H1 (cell line): ENCODE measurements at regions not wholly inside any gene's neighbourhood (a gene's known extent, or its start where the extent isn't known, plus 50 kb on each side); places are given as distances from the start of the nearest gene placed in this dataset.

Experiments
- CTCF ChIA-PET: fragments of 300-600 bp; sonication (Branson Sonifier 250); formaldehyde crosslinking; loops from one replicate; lab custom pipeline; 2021; ENCODE audit not compliant: partially characterized antibody; lab: Charles Lee
- POLR2A ChIA-PET: fragments of 300-600 bp; sonication (Branson Sonifier 250); formaldehyde crosslinking; loops from one replicate; lab custom pipeline; 2021; ENCODE audit warnings: inconsistent platforms; ENCODE audit not compliant: partially characterized antibody; lab: Charles Lee
- DNase-seq, 2 experiments: peaks; one replicate each; pipeline versions ENCODE4 v3.0.0 to v3.0.0-alpha.2; 2010 to 2022; ENCODE audit warnings: low spot score in 2 of 2, low read depth in 1 of 2, mixed read lengths in 1 of 2
- FAIRE-seq: peaks from 2 replicates; lab custom pipeline; 2011; peaks lifted over from hg19 to GRCh38; lab: Jason Lieb, UNC
- H2AFZ ChIP-seq: 2 replicates; pipeline ENCODE4 v1.8.1; 2012; ENCODE audit warnings: low read length, inconsistent platforms
- H2AK5ac ChIP-seq: 2 replicates; pipeline ENCODE4 v1.6.1; 2013; ENCODE audit warnings: low read depth, low read length
- H2BK120ac ChIP-seq: replicated peaks from 2 replicates; pipeline ENCODE3; 2013; ENCODE audit warnings: low read depth, low read length, inconsistent platforms
- H2BK12ac ChIP-seq: 2 replicates; pipeline ENCODE4 v1.6.1; 2013; ENCODE audit warnings: low read depth, low read length
- H2BK15ac ChIP-seq: 2 replicates; pipeline ENCODE4 v1.6.1; 2013; ENCODE audit warnings: low read length
- H2BK20ac ChIP-seq: 2 replicates; pipeline ENCODE4 v1.6.1; 2013; ENCODE audit warnings: low read length
- H2BK5ac ChIP-seq: 2 replicates; pipeline ENCODE4 v1.6.1; 2013; ENCODE audit warnings: low read depth, low read length
- H3K14ac ChIP-seq: 2 replicates; pipeline ENCODE4 v1.6.1; 2013; ENCODE audit warnings: inconsistent platforms; ENCODE audit not compliant: insufficient read length
- H3K18ac ChIP-seq: 2 replicates; pipeline ENCODE4 v1.6.1; 2013; ENCODE audit warnings: low read length; ENCODE audit errors: extremely low read depth
- H3K23ac ChIP-seq: 2 replicates; pipeline ENCODE4 v1.6.1; 2013; ENCODE audit warnings: inconsistent platforms; ENCODE audit not compliant: insufficient read length
- H3K23me2 ChIP-seq: 2 replicates; pipeline ENCODE4 v1.6.1; 2013; ENCODE audit warnings: low read depth, low read length
- H3K27ac ChIP-seq: 2 replicates; pipeline ENCODE4 v1.6.1; 2011; ENCODE audit warnings: low read depth, low read length, inconsistent platforms
- H3K27me3 ChIP-seq, 4 experiments: replicated peaks in 1 of 4; 1 replicate in 1 of 4; 2 replicates in 3 of 4; pipeline versions ENCODE4 v1.6.1 to v1.8.1; 2011 to 2013; ENCODE audit warnings: low read length in 3 of 4, mild to moderate bottlenecking in 3 of 4, inconsistent platforms in 2 of 4, mixed read lengths in 2 of 4, moderate library complexity in 1 of 4; ENCODE audit not compliant: control insufficient read depth in 3 of 4, insufficient read depth in 3 of 4; ENCODE audit errors: extremely low read depth in 1 of 4
- H3K36me3 ChIP-seq, 4 experiments: 2 replicates each; pipeline versions ENCODE4 v1.6.1 to v1.8.1; 2011 to 2013; ENCODE audit warnings: mild to moderate bottlenecking in 4 of 4, low read length in 3 of 4, moderate library complexity in 2 of 4, control low read depth in 1 of 4, inconsistent platforms in 1 of 4; ENCODE audit not compliant: insufficient read depth in 4 of 4, control insufficient read depth in 2 of 4
- H3K4ac ChIP-seq: replicated peaks from 2 replicates; pipeline ENCODE3; 2013; ENCODE audit warnings: low read length, low read depth, mixed read lengths, inconsistent platforms; ENCODE audit not compliant: insufficient read length
- H3K4me1 ChIP-seq, 4 experiments: replicated peaks in 1 of 4; 1 replicate in 1 of 4; 2 replicates in 3 of 4; pipeline versions ENCODE4 v1.6.1 to v1.8.1; 2011 to 2013; ENCODE audit warnings: low read length in 3 of 4, inconsistent platforms in 2 of 4, mixed read lengths in 1 of 4; ENCODE audit not compliant: insufficient read depth in 4 of 4, control insufficient read depth in 3 of 4
- H3K4me2 ChIP-seq, 2 experiments: 2 replicates each; pipeline versions ENCODE4 v1.6.1 to v1.8.1; 2011 to 2013; ENCODE audit warnings: low read depth in 2 of 2, low read length in 2 of 2, control low read depth in 1 of 2, inconsistent platforms in 1 of 2, mild to moderate bottlenecking in 1 of 2; ENCODE audit not compliant: insufficient read depth in 1 of 2
- H3K4me3 ChIP-seq, 4 experiments: fragments of 200-600, 300-600 bp in 1 of 4; sonication (generic), shearing (Covaris generic), sonication (Bioruptor Twin) in 1 of 4; 2 replicates each; pipeline versions ENCODE4 v1.5.1 to v1.8.1; 2011 to 2016; ENCODE audit warnings: low read length in 4 of 4, low read depth in 3 of 4, control low read depth in 2 of 4, inconsistent platforms in 2 of 4, mild to moderate bottlenecking in 2 of 4, mixed read lengths in 1 of 4, moderate library complexity in 1 of 4; ENCODE audit not compliant: insufficient read depth in 2 of 4; ENCODE audit errors: extremely low read depth in 1 of 4
- H3K56ac ChIP-seq: replicated peaks from 2 replicates; pipeline ENCODE3; 2013; ENCODE audit warnings: low read depth, mild to moderate bottlenecking, mixed read lengths, low read length, inconsistent platforms; ENCODE audit not compliant: insufficient read length
- H3K79me1 ChIP-seq: 2 replicates; pipeline ENCODE4 v1.6.1; 2013; ENCODE audit warnings: low read depth, low read length, control low read depth
- H3K79me2 ChIP-seq, 2 experiments: 2 replicates each; pipeline versions ENCODE4 v1.6.1 to v1.8.1; 2012 to 2013; ENCODE audit warnings: low read length in 2 of 2, mild to moderate bottlenecking in 2 of 2, inconsistent platforms in 1 of 2; ENCODE audit not compliant: insufficient read depth in 2 of 2, control insufficient read depth in 1 of 2
- H3K9ac ChIP-seq, 4 experiments: replicated peaks in 1 of 4; 1 replicate in 1 of 4; 2 replicates in 3 of 4; pipeline versions ENCODE4 v1.6.1 to v1.8.1; 2011 to 2013; ENCODE audit warnings: low read depth in 3 of 4, low read length in 3 of 4, control low read depth in 2 of 4, mild to moderate bottlenecking in 2 of 4, moderate library complexity in 2 of 4, inconsistent platforms in 1 of 4; ENCODE audit errors: extremely low read depth in 1 of 4
- H3K9me3 ChIP-seq, 2 experiments: 2 replicates each; pipeline versions ENCODE4 v1.6.1 to v1.8.1; 2012 to 2013; ENCODE audit warnings: mild to moderate bottlenecking in 2 of 2, moderate library complexity in 2 of 2, control low read depth in 1 of 2, inconsistent platforms in 1 of 2, low read depth in 1 of 2, low read length in 1 of 2, mixed read lengths in 1 of 2; ENCODE audit not compliant: insufficient read depth in 2 of 2
- H4K20me1 ChIP-seq, 2 experiments: replicated peaks in 1 of 2; 2 replicates each; pipeline versions ENCODE3 to v1.8.1; 2011 to 2013; ENCODE audit warnings: inconsistent platforms in 2 of 2, low read length in 2 of 2, mild to moderate bottlenecking in 1 of 2; ENCODE audit not compliant: insufficient read depth in 2 of 2, control insufficient read depth in 1 of 2
- H4K5ac ChIP-seq: 2 replicates; pipeline ENCODE4 v1.6.1; 2013; ENCODE audit warnings: low read length, low read depth, mixed read lengths, inconsistent platforms; ENCODE audit not compliant: insufficient read length
- H4K8ac ChIP-seq: 2 replicates; pipeline ENCODE4 v1.8.0; 2013; ENCODE audit warnings: mild to moderate bottlenecking, moderate library complexity, low read length, inconsistent platforms; ENCODE audit not compliant: insufficient read depth; ENCODE audit errors: extremely low read depth
- H4K91ac ChIP-seq: replicated peaks from 2 replicates; pipeline ENCODE3; 2013; ENCODE audit warnings: low read length, mixed read lengths, inconsistent platforms; ENCODE audit not compliant: insufficient read length
- BRCA1 ChIP-seq: IDR thresholded peaks from 2 replicates; pipeline ENCODE4 v1.6.1; 2012; ENCODE audit warnings: low read depth, low read length, improper control_type of control experiment
- CTBP2 ChIP-seq: IDR thresholded peaks from 2 replicates; pipeline ENCODE4 v1.7.0; 2011; ENCODE audit warnings: borderline replicate concordance, mild to moderate bottlenecking, moderate library complexity, mixed read lengths, low read length; ENCODE audit not compliant: insufficient read depth, insufficient read length
- EZH2 ChIP-seq: fragments of 200-600 bp; sonication (generic); IDR thresholded peaks from 2 replicates; pipeline ENCODE4 v1.7.1; 2012; ENCODE audit warnings: low read depth, mild to moderate bottlenecking, moderate library complexity, low read length, inconsistent platforms; ENCODE audit not compliant: severe bottlenecking
- HDAC6 ChIP-seq: IDR thresholded peaks from one replicate; pipeline ENCODE4 v1.7.1; 2012; ENCODE audit warnings: low read depth, mild to moderate bottlenecking, inconsistent platforms, low read length, moderate library complexity
- JUND ChIP-seq: IDR thresholded peaks from 2 replicates; pipeline ENCODE4 v1.6.1; 2011; ENCODE audit warnings: mild to moderate bottlenecking, improper control_type of control experiment, low read length
- RXRA ChIP-seq: IDR thresholded peaks from 2 replicates; pipeline ENCODE4 v1.6.1; 2011; ENCODE audit warnings: low read depth, mild to moderate bottlenecking, low read length, moderate library complexity; ENCODE audit not compliant: insufficient read depth
- SIN3A ChIP-seq, 2 experiments: IDR thresholded peaks in 1 of 2; conservative IDR thresholded peaks in 1 of 2; 2 replicates each; pipeline ENCODE4 v1.6.1; 2011 to 2012; ENCODE audit warnings: low read length in 2 of 2, improper control_type of control experiment in 1 of 2, low read depth in 1 of 2, mild to moderate bottlenecking in 1 of 2
- SP4 ChIP-seq: IDR thresholded peaks from 2 replicates; pipeline ENCODE4 v1.6.1; 2012; ENCODE audit warnings: low read length, inconsistent platforms
- TAF1 ChIP-seq: IDR thresholded peaks from 2 replicates; pipeline ENCODE4 v1.6.1; 2011; ENCODE audit warnings: mild to moderate bottlenecking, low read depth, low read length
- WGBS, 2 experiments: shearing (Covaris generic) in 1 of 2; methylation state at CpG; one replicate each; pipeline versions ENCODE4 v1.1.6 to v1.1.7; 2013 to 2015; ENCODE audit warnings: low lambda C conversion rate in 2 of 2, mixed read lengths in 2 of 2, inconsistent platforms in 1 of 2, low coverage in 1 of 2, missing lambda C conversion rate in 1 of 2; ENCODE audit not compliant: insufficient replicate concordance in 2 of 2, insufficient coverage in 1 of 2, insufficient read length in 1 of 2; ENCODE audit errors: extremely low coverage in 1 of 2, missing lambda C conversion rate in 1 of 2; 5-methylcytosine and 5-hydroxymethylcytosine counted together

- Histone ChIP-seq H3K27me3 (no peaks in the 10 kb centered on the region), H3K79me2 (no peaks in the 10 kb centered on the region), H3K18ac (no peak overlapping the region), H3K27ac (no peak overlapping the region), H4K20me1 (no peaks in the 10 kb centered on the region), H3K23me2 (no peaks in the 10 kb centered on the region), H3K36me3 (no peaks in the 10 kb centered on the region), H2BK20ac (no peak overlapping the region), H3K14ac (no peak overlapping the region), H3K9me3 (no peaks in the 10 kb centered on the region), H2BK5ac (no peak overlapping the region), H3K9ac (no peak overlapping the region), H3K4me2 (no peak overlapping the region), H2BK12ac (no peak overlapping the region), H2AFZ (no peak overlapping the region; the same call in 1 of the 2 replicates), H3K4ac (no peak overlapping the region), H4K8ac (no peak overlapping the region), H2BK15ac (no peak overlapping the region), H3K79me1 (no peaks in the 10 kb centered on the region)
- CTCF ChIA-PET, result no interaction called here
- FAIRE-seq, result no peak
- DNase-seq, result no peak
- no peak for TF ChIP-seq BRCA1
- TF ChIP-seq JUND, result no peak
- TF ChIP-seq TAF1, result no peak
- no peak for TF ChIP-seq CTBP2
- no peak for TF ChIP-seq SIN3A (conservative IDR thresholded peaks at IDR 0.05 in 1 of 2, IDR thresholded peaks at IDR 0.05 in 1 of 2; ENCODE audit: low read depth in 1 of 2, low read length in 2 of 2)
- TF ChIP-seq SP4, result no peak
- TF ChIP-seq RXRA, result no peak
- TF ChIP-seq EZH2, result no peak
- TF ChIP-seq HDAC6, result no peak
- TF ChIP-seq, all 59 proteins: peak for 0
- no peak overlapping the region for H3K56ac ChIP-seq
- H3K4me3 ChIP-seq, result no peak overlapping the region
- H2BK120ac ChIP-seq, result no peak overlapping the region
- H3K23ac ChIP-seq, result no peak overlapping the region
- WGBS, 2 experiments, result 98% methylated on average over 12 of the region's 12 CpGs; no CpG with 5 or more reads in 1 of the 2 experiments
- H2AK5ac ChIP-seq, result no peak overlapping the region
- no peaks in the 10 kb centered on the region for H3K4me1 ChIP-seq
- POLR2A ChIA-PET, result no interaction called here
- H4K5ac ChIP-seq, result no peak overlapping the region
- H4K91ac ChIP-seq, result no peak overlapping the region
Measured at GRCh38 chr10:64840341-64840740, 1319.1 kb downstream of the REEP3 start.
